IMR-90 (cell line): ENCODE measurements at regions not wholly inside any gene's neighbourhood (a gene's known extent, or its start where the extent isn't known, plus 50 kb on each side); places are given as distances from the start of the nearest gene placed in this dataset.

ENCODE experiments used
- ATAC-seq: fragments of 200-7000 bp; cut with Tn5 transposase; 2 replicates; pipeline ENCODE4 v1.9.1; 2020; ENCODE audit warnings: low read depth, mild to moderate bottlenecking, moderate library complexity
- BruUV-seq: library from RNA; stranded (reverse); fragments of 400-500 nt; replicated peaks from 2 replicates; lab custom pipeline; 2021; lab: Mats Ljungman, UMichigan
- CTCF ChIA-PET: fragments of 300-600 bp; formaldehyde crosslinking; extraction: SDS; loops from one replicate; lab custom pipeline; 2021; ENCODE audit warnings: antibody characterized with exemption; lab: Yijun Ruan, JAX
- POLR2A ChIA-PET: fragments of 300-600 bp; sonication (Branson Sonifier 250); formaldehyde crosslinking; loops from one replicate; lab custom pipeline; 2022; ENCODE audit warnings: antibody characterized with exemption; ENCODE audit not compliant: unreplicated experiment; lab: Charles Lee
- DNase-seq: peaks from one replicate; pipeline ENCODE4 v3.0.0; 2013
- H2AFZ ChIP-seq: replicated peaks from 2 replicates; pipeline ENCODE3; 2013; ENCODE audit warnings: low read length, mild to moderate bottlenecking; ENCODE audit not compliant: poor library complexity
- H2AK5ac ChIP-seq: 2 replicates; pipeline ENCODE4 v1.6.1; 2013; ENCODE audit warnings: low read depth, low read length, inconsistent platforms
- H2AK9ac ChIP-seq: replicated peaks from 2 replicates; pipeline ENCODE3; 2013; ENCODE audit warnings: mild to moderate bottlenecking, low read depth, low read length, moderate library complexity; ENCODE audit not compliant: poor library complexity
- H2BK120ac ChIP-seq: 2 replicates; pipeline ENCODE4 v1.6.1; 2013; ENCODE audit warnings: low read depth, low read length, inconsistent platforms
- H2BK15ac ChIP-seq: 3 replicates; pipeline ENCODE4 v1.6.1; 2013; ENCODE audit warnings: low read depth, low read length, inconsistent platforms
- H2BK20ac ChIP-seq: 2 replicates; pipeline ENCODE4 v1.6.1; 2013; ENCODE audit warnings: low read depth, mild to moderate bottlenecking, inconsistent platforms, low read length, moderate library complexity
- H2BK5ac ChIP-seq: 2 replicates; pipeline ENCODE4 v1.6.1; 2013; ENCODE audit warnings: mild to moderate bottlenecking, low read depth, low read length, inconsistent platforms; ENCODE audit not compliant: poor library complexity, severe bottlenecking
- H3K14ac ChIP-seq: replicated peaks from 2 replicates; pipeline ENCODE4 v1.6.1; 2013; ENCODE audit warnings: low read depth, low read length, inconsistent platforms
- H3K18ac ChIP-seq: 2 replicates; pipeline ENCODE4 v1.6.1; 2013; ENCODE audit warnings: low read depth, low read length, control low read depth
- H3K23ac ChIP-seq: 2 replicates; pipeline ENCODE4 v1.6.1; 2013; ENCODE audit warnings: low read depth, low read length, inconsistent platforms
- H3K27ac ChIP-seq: 2 replicates; pipeline ENCODE4 v1.5.1; 2013; ENCODE audit warnings: mild to moderate bottlenecking, control low read depth, low read length; ENCODE audit not compliant: insufficient read depth
- H3K27me3 ChIP-seq: 2 replicates; pipeline ENCODE4 v1.6.1; 2013; ENCODE audit warnings: low read length; ENCODE audit not compliant: control insufficient read depth, insufficient read depth
- H3K36me3 ChIP-seq: 2 replicates; pipeline ENCODE4 v1.6.1; 2013; ENCODE audit warnings: low read length, mixed read lengths; ENCODE audit not compliant: control insufficient read depth, insufficient read depth
- H3K4ac ChIP-seq: 2 replicates; pipeline ENCODE4 v1.6.1; 2013; ENCODE audit warnings: low read depth, low read length, inconsistent platforms
- H3K4me1 ChIP-seq: 2 replicates; pipeline ENCODE4 v1.6.1; 2013; ENCODE audit warnings: low read length, mixed read lengths; ENCODE audit not compliant: control insufficient read depth, insufficient read depth
- H3K4me2 ChIP-seq: 2 replicates; pipeline ENCODE4 v1.6.1; 2013; ENCODE audit warnings: low read depth, mild to moderate bottlenecking, control low read depth, low read length, moderate library complexity
- H3K4me3 ChIP-seq: 2 replicates; pipeline ENCODE4 v1.5.1; 2013; ENCODE audit warnings: low read depth, mild to moderate bottlenecking, control low read depth, low read length, moderate library complexity; ENCODE audit not compliant: insufficient read depth
- H3K56ac ChIP-seq: 2 replicates; pipeline ENCODE4 v1.6.1; 2013; ENCODE audit warnings: low read length, inconsistent platforms; ENCODE audit not compliant: insufficient read depth; ENCODE audit errors: extremely low read depth
- H3K79me1 ChIP-seq, 2 experiments: 2 replicates each; pipeline ENCODE4 v1.6.1; 2013; ENCODE audit warnings: low read length in 2 of 2, inconsistent platforms in 1 of 2, low read depth in 1 of 2
- H3K9ac ChIP-seq: 2 replicates; pipeline ENCODE4 v1.6.1; 2013; ENCODE audit warnings: low read depth, low read length, control low read depth
- H3K9me1 ChIP-seq: 2 replicates; pipeline ENCODE4 v1.6.1; 2013; ENCODE audit warnings: low read length, inconsistent platforms; ENCODE audit not compliant: insufficient read depth
- H3K9me3 ChIP-seq: 2 replicates; pipeline ENCODE4 v1.6.1; 2013; ENCODE audit warnings: low read length; ENCODE audit not compliant: control insufficient read depth, insufficient read depth
- H4K20me1 ChIP-seq: 2 replicates; pipeline ENCODE4 v1.6.1; 2013; ENCODE audit warnings: low read length, inconsistent platforms; ENCODE audit not compliant: insufficient read depth
- H4K5ac ChIP-seq: 2 replicates; pipeline ENCODE4 v1.6.1; 2013; ENCODE audit warnings: mild to moderate bottlenecking, low read depth, low read length, control low read depth
- H4K8ac ChIP-seq, 2 experiments: 2 replicates each; pipeline ENCODE4 v1.6.1; 2013; ENCODE audit warnings: low read depth in 2 of 2, low read length in 2 of 2, control low read depth in 1 of 2, inconsistent platforms in 1 of 2
- H4K91ac ChIP-seq: 2 replicates; pipeline ENCODE4 v1.6.1; 2013; ENCODE audit warnings: low read depth, low read length, inconsistent platforms; ENCODE audit not compliant: insufficient read depth
- BHLHE40 ChIP-seq: fragments of 150-350 bp; IDR thresholded peaks from 2 replicates; pipeline ENCODE4 v1.6.1; 2016; ENCODE audit warnings: mild to moderate bottlenecking, low read depth, low read length
- CEBPB ChIP-seq: IDR thresholded peaks from 2 replicates; pipeline ENCODE4 v1.6.1; 2012; ENCODE audit warnings: low read depth, low read length, improper control_type of control experiment
- CHD1 ChIP-seq: IDR thresholded peaks from 2 replicates; pipeline ENCODE4 v1.6.1; 2012; ENCODE audit warnings: low read depth, low read length, improper control_type of control experiment
- ELK1 ChIP-seq: fragments of 150-350 bp; IDR thresholded peaks from 2 replicates; pipeline ENCODE4 v1.6.1; 2016; ENCODE audit warnings: low read depth, mild to moderate bottlenecking, low read length, moderate library complexity, borderline replicate concordance
- FOS ChIP-seq: fragments of 150-350 bp; IDR thresholded peaks from 2 replicates; pipeline ENCODE4 v1.6.1; 2016; ENCODE audit warnings: low read depth, low read length
- MAFK ChIP-seq: IDR thresholded peaks from 2 replicates; pipeline ENCODE4 v1.6.1; 2012; ENCODE audit warnings: low read depth, low read length, improper control_type of control experiment
- MAZ ChIP-seq: IDR thresholded peaks from 2 replicates; pipeline ENCODE4 v1.6.1; 2012; ENCODE audit warnings: low read depth, mild to moderate bottlenecking, low read length, improper control_type of control experiment, moderate library complexity, borderline replicate concordance
- MXI1 ChIP-seq: IDR thresholded peaks from 2 replicates; pipeline ENCODE4 v1.6.1; 2012; ENCODE audit warnings: low read depth, mild to moderate bottlenecking, low read length, moderate library complexity, borderline replicate concordance
- NFE2L2 ChIP-seq: fragments of 150-350 bp; IDR thresholded peaks from 2 replicates; pipeline ENCODE4 v1.6.1; 2016; ENCODE audit warnings: low read depth, mild to moderate bottlenecking, low read length
- POLR2A ChIP-seq: IDR thresholded peaks from 2 replicates; pipeline ENCODE4 v1.6.1; 2012; ENCODE audit warnings: mild to moderate bottlenecking, low read depth, low read length
- RAD21 ChIP-seq: IDR thresholded peaks from 2 replicates; pipeline ENCODE4 v1.6.1; 2012; ENCODE audit warnings: low read length, improper control_type of control experiment
- RCOR1 ChIP-seq: IDR thresholded peaks from 2 replicates; pipeline ENCODE4 v1.6.1; 2012; ENCODE audit warnings: mild to moderate bottlenecking, low read length, improper control_type of control experiment; ENCODE audit not compliant: insufficient replicate concordance
- RFX5 ChIP-seq: IDR thresholded peaks from 2 replicates; pipeline ENCODE4 v1.8.0; 2012; ENCODE audit warnings: low read depth, mild to moderate bottlenecking, low read length, moderate library complexity
- SMC3 ChIP-seq: fragments of 150-350 bp; IDR thresholded peaks from 2 replicates; pipeline ENCODE4 v1.6.1; 2016; ENCODE audit warnings: low read depth, mild to moderate bottlenecking, antibody characterized with exemption, low read length, moderate library complexity
- USF2 ChIP-seq: fragments of 150-350 bp; IDR thresholded peaks from 2 replicates; pipeline ENCODE4 v1.6.1; 2017; ENCODE audit warnings: mild to moderate bottlenecking, antibody characterized with exemption, low read length, low read depth
- WGBS, 2 experiments: methylation state at CpG; one replicate each; pipeline versions ENCODE4 v1.1.5 to v1.1.7; 2013; ENCODE audit warnings: missing lambda C conversion rate in 2 of 2; ENCODE audit not compliant: insufficient read length in 1 of 2; ENCODE audit errors: extremely low coverage in 2 of 2; 5-methylcytosine and 5-hydroxymethylcytosine counted together
- dilution Hi-C: fragments of 300-500 bp; cut with HindIII; formaldehyde crosslinking; loops from one replicate; pipeline ENCODE4 v1.14.3; 2018; ENCODE audit warnings: low sequenced_read_pairs; ENCODE audit not compliant: unreplicated experiment
- in situ Hi-C: fragments of 300-500 bp; cut with MboI; formaldehyde crosslinking; loops from 3 replicates; pipeline ENCODE4 v1.14.3; 2019; ENCODE audit warnings: low sequenced_read_pairs, inconsistent platforms, mixed read lengths
- intact Hi-C: fragments of 100-400 bp; cut with micrococcal nuclease; formaldehyde crosslinking; loops from 2 replicates; pipeline ENCODE4 v1.10.0; 2022
- TF ChIP-seq, protein P1 (sequence below): conservative IDR thresholded peaks from 2 replicates; pipeline ENCODE4 v1.5.1; 2012; ENCODE audit warnings: mild to moderate bottlenecking, low read depth, low read length, improper control_type of control experiment

GRCh38 chr6:14464716-14465115 is 347.1 kb downstream of the CD83 start:
- Histone ChIP-seq H3K9ac (no peak overlapping the region), H2BK20ac (no peak overlapping the region), H2BK15ac (no peak overlapping the region), H3K18ac (no peak overlapping the region), H3K56ac (no peak overlapping the region), H3K4me3 (no peak overlapping the region), H4K91ac (no peak overlapping the region), H4K5ac (no peak overlapping the region), H2BK5ac (no peak overlapping the region), H3K36me3 (no peaks in the 10 kb centered on the region), H3K4ac (no peak overlapping the region), H3K4me1 (peaks cover 3% of the 10 kb centered on the region), H2AK5ac (no peak overlapping the region), H2AK9ac (no peak overlapping the region), H3K9me1 (no peaks in the 10 kb centered on the region), H2AFZ (no peak overlapping the region), H3K4me2 (no peak overlapping the region), H4K20me1 (no peaks in the 10 kb centered on the region), H3K27me3 (no peaks in the 10 kb centered on the region), H3K27ac (no peak overlapping the region), H2BK120ac (no peak overlapping the region), H3K79me1 (no peaks in the 10 kb centered on the region), H3K9me3 (no peaks in the 10 kb centered on the region; the same call in none of the 2 replicates), H4K8ac (no peak overlapping the region), H3K14ac (no peak overlapping the region), H3K23ac (no peak overlapping the region)
- BruUV-seq: no TSS peak
- POLR2A ChIA-PET: no interaction called here
- intact Hi-C loops (no loop called here), in situ Hi-C loops (no loop called here), dilution Hi-C loops (no loop called here)
- WGBS, 2 experiments: no CpG with 5 or more reads among the region's 2 CpGs
- DNase-seq: no peak
- ATAC-seq: no peak
- CTCF ChIA-PET: interaction anchor here (0.9 kb wide), 1 partner anchor 14 kb away, joined by 3 read pairs; no protein-coding TSS in a partner anchor
- TF ChIP-seq FOS (no peak), CEBPB (no peak), RCOR1 (no peak), NFE2L2 (no peak), ELK1 (no peak), BHLHE40 (no peak), RFX5 (no peak), RAD21 (no peak), MAFK (no peak), CHD1 (no peak), POLR2A (no peak), USF2 (no peak), MXI1 (no peak), SMC3 (no peak), MAZ (no peak)
- TF ChIP-seq, protein P1, sequence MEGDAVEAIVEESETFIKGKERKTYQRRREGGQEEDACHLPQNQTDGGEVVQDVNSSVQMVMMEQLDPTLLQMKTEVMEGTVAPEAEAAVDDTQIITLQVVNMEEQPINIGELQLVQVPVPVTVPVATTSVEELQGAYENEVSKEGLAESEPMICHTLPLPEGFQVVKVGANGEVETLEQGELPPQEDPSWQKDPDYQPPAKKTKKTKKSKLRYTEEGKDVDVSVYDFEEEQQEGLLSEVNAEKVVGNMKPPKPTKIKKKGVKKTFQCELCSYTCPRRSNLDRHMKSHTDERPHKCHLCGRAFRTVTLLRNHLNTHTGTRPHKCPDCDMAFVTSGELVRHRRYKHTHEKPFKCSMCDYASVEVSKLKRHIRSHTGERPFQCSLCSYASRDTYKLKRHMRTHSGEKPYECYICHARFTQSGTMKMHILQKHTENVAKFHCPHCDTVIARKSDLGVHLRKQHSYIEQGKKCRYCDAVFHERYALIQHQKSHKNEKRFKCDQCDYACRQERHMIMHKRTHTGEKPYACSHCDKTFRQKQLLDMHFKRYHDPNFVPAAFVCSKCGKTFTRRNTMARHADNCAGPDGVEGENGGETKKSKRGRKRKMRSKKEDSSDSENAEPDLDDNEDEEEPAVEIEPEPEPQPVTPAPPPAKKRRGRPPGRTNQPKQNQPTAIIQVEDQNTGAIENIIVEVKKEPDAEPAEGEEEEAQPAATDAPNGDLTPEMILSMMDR: no peak
